Keratinocyte (primary cell): ENCODE measurements at regions not wholly inside any gene's neighbourhood (a gene's known extent, or its start where the extent isn't known, plus 50 kb on each side); places are given as distances from the start of the nearest gene placed in this dataset.

Experiments used
- DNase-seq: peaks from one replicate; pipeline ENCODE4 v3.0.0-alpha.2; 2011; ENCODE audit warnings: low read depth, missing footprints, low spot score
- FAIRE-seq: peaks from 2 replicates; lab custom pipeline; 2011; peaks lifted over from hg19 to GRCh38; lab: Jason Lieb, UNC
- H2AFZ ChIP-seq: 2 replicates; pipeline ENCODE4 v1.6.0; 2012; ENCODE audit warnings: low read length, control low read depth, inconsistent platforms; ENCODE audit not compliant: control insufficient read depth
- H3K27ac ChIP-seq: 2 replicates; pipeline ENCODE4 v1.5.1; 2011; ENCODE audit warnings: low read length; ENCODE audit not compliant: control insufficient read depth, insufficient read depth
- H3K27me3 ChIP-seq: 3 replicates; pipeline ENCODE4 v1.6.0; 2011; ENCODE audit warnings: low read length; ENCODE audit not compliant: control insufficient read depth, insufficient read depth; ENCODE audit errors: extremely low read depth
- H3K36me3 ChIP-seq, 2 experiments: 2 replicates in 1 of 2; 3 replicates in 1 of 2; pipeline ENCODE4 v1.5.1; 2011; ENCODE audit warnings: low read length in 2 of 2, mild to moderate bottlenecking in 1 of 2; ENCODE audit not compliant: control insufficient read depth in 2 of 2, insufficient read depth in 2 of 2; ENCODE audit errors: extremely low read depth in 1 of 2
- H3K4me1 ChIP-seq: 3 replicates; pipeline ENCODE4 v1.5.1; 2011; ENCODE audit warnings: low read length; ENCODE audit not compliant: control insufficient read depth, insufficient read depth; ENCODE audit errors: extremely low read depth
- H3K4me2 ChIP-seq: 3 replicates; pipeline ENCODE4 v1.6.0; 2011; ENCODE audit warnings: low read depth, low read length; ENCODE audit not compliant: control insufficient read depth, insufficient read depth; ENCODE audit errors: extremely low read depth
- H3K4me3 ChIP-seq, 3 experiments: fragments of 200-600 bp in 1 of 3; sonication (generic) in 1 of 3; 2 replicates in 2 of 3; 3 replicates in 1 of 3; pipeline ENCODE4 v1.5.1; 2011 to 2016; ENCODE audit warnings: low read length in 3 of 3, mild to moderate bottlenecking in 3 of 3, control low read depth in 2 of 3, inconsistent platforms in 1 of 3, low read depth in 1 of 3, mixed read lengths in 1 of 3, mixed run types in 1 of 3, moderate library complexity in 1 of 3; ENCODE audit not compliant: control insufficient read depth in 2 of 3, insufficient read depth in 2 of 3; ENCODE audit errors: extremely low read depth in 1 of 3
- H3K79me2 ChIP-seq: 2 replicates; pipeline ENCODE4 v1.6.0; 2012; ENCODE audit warnings: low read length; ENCODE audit not compliant: control insufficient read depth, insufficient read depth
- H3K9ac ChIP-seq: 3 replicates; pipeline ENCODE4 v1.6.0; 2011; ENCODE audit warnings: low read length; ENCODE audit not compliant: control insufficient read depth, insufficient read depth; ENCODE audit errors: extremely low read depth
- H3K9me1 ChIP-seq: 3 replicates; pipeline ENCODE4 v1.6.0; 2011; ENCODE audit warnings: low read length; ENCODE audit not compliant: control insufficient read depth, insufficient read depth; ENCODE audit errors: extremely low read depth
- H3K9me3 ChIP-seq: 2 replicates; pipeline ENCODE4 v1.5.1; 2012; ENCODE audit warnings: low read depth, low read length; ENCODE audit not compliant: control insufficient read depth
- H4K20me1 ChIP-seq: 3 replicates; pipeline ENCODE4 v1.6.0; 2011; ENCODE audit warnings: low read length; ENCODE audit not compliant: control insufficient read depth, insufficient read depth; ENCODE audit errors: extremely low read depth
- EZH2 ChIP-seq: IDR thresholded peaks from one replicate; pipeline ENCODE4 v1.6.1; 2012; ENCODE audit warnings: inconsistent platforms, mild to moderate bottlenecking, low read length, moderate library complexity
- dilution Hi-C: fragments of 300-500 bp; cut with MboI; formaldehyde crosslinking; loops from one replicate; pipeline ENCODE4 v1.7.0; 2020; ENCODE audit warnings: low sequenced_read_pairs; ENCODE audit not compliant: extremely low pct_ligation_motif_present
- TF ChIP-seq, protein P1 (sequence below), 3 experiments: IDR thresholded peaks in 1 of 3; conservative IDR thresholded peaks in 1 of 3; optimal IDR thresholded peaks in 1 of 3; 2 replicates in 2 of 3; 3 replicates in 1 of 3; pipeline versions ENCODE3 to v1.5.1; 2011; ENCODE audit warnings: low read length in 3 of 3, mild to moderate bottlenecking in 3 of 3, moderate library complexity in 2 of 3, control low read depth in 1 of 3, inconsistent platforms in 1 of 3; ENCODE audit not compliant: insufficient read depth in 2 of 3; ENCODE audit errors: extremely low read depth in 1 of 3

DNA sequence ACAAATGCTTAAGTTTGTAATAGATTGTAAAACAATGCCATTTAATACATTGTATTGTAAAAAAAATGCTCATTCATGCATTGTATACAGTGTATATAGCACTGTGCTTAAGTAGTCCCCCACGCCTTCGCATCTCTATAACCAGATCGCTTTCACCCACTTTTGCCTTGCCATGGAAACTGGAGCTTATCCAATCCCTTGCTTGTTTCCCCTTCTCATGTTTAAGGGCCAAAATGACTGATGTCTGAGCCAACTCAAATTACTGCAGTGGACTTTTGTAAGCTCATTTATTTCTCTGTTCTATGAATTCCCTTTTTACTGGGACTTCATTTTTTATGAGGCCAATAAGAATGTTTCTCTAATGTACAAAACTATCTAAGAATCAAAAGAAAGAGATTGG, 730.9 kb upstream of the GJE1 start:
- FAIRE-seq: peak; percentile 39
- H3K9me3 ChIP-seq: no peaks in the 10 kb centered on the region
- no peak overlapping the region for H3K9ac ChIP-seq
- dilution Hi-C loops: no loop called here
- no peak for DNase-seq
- no peaks in the 10 kb centered on the region for H3K9me1 ChIP-seq
- no peaks in the 10 kb centered on the region for H3K4me1 ChIP-seq
- no peaks in the 10 kb centered on the region for H3K27me3 ChIP-seq
- H2AFZ ChIP-seq: no peak overlapping the region
- H3K79me2 ChIP-seq: no peaks in the 10 kb centered on the region
- H3K27ac ChIP-seq: no peak overlapping the region
- TF ChIP-seq, protein P1, sequence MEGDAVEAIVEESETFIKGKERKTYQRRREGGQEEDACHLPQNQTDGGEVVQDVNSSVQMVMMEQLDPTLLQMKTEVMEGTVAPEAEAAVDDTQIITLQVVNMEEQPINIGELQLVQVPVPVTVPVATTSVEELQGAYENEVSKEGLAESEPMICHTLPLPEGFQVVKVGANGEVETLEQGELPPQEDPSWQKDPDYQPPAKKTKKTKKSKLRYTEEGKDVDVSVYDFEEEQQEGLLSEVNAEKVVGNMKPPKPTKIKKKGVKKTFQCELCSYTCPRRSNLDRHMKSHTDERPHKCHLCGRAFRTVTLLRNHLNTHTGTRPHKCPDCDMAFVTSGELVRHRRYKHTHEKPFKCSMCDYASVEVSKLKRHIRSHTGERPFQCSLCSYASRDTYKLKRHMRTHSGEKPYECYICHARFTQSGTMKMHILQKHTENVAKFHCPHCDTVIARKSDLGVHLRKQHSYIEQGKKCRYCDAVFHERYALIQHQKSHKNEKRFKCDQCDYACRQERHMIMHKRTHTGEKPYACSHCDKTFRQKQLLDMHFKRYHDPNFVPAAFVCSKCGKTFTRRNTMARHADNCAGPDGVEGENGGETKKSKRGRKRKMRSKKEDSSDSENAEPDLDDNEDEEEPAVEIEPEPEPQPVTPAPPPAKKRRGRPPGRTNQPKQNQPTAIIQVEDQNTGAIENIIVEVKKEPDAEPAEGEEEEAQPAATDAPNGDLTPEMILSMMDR (optimal IDR thresholded peaks at IDR 0.05 in 1 of 3, IDR thresholded peaks at IDR 0.05 in 1 of 3, conservative IDR thresholded peaks at IDR 0.05 in 1 of 3; ENCODE audit: extremely low read depth in 1 of 3, insufficient read depth in 2 of 3, low read length in 3 of 3): no peak
- no peak for TF ChIP-seq EZH2
- H3K4me3 ChIP-seq: no peak overlapping the region
- H4K20me1 ChIP-seq: no peaks in the 10 kb centered on the region
- no peaks in the 10 kb centered on the region for H3K36me3 ChIP-seq
- H3K4me2 ChIP-seq: no peak overlapping the region

DNA sequence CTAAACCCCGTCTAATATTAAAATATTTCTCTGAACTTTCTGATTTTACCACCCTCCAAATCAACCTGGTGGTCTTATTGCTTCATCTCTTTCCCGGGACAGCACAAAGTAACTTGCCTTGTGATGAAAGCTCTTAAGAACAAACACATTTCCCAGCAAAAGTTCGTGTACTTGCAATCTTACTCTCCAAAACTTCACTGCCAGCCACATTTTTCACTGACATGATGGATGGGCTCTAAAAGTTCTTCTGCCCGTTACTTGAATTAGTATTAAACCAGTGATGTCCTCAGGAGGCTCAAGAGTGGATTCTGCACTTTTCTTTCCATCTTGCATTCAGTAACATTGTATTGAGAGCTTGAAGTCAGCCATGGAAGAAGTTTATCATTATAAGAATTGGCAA, 731.6 kb upstream of the GJE1 start:
- H3K9ac ChIP-seq: no peak overlapping the region
- H3K9me3 ChIP-seq: no peaks in the 10 kb centered on the region
- H3K4me2 ChIP-seq: no peak overlapping the region
- no peak overlapping the region for H3K27ac ChIP-seq
- no peaks in the 10 kb centered on the region for H3K27me3 ChIP-seq
- no peak overlapping the region for H3K4me3 ChIP-seq
- TF ChIP-seq EZH2: no peak
- TF ChIP-seq, protein P1 (optimal IDR thresholded peaks at IDR 0.05 in 1 of 3, IDR thresholded peaks at IDR 0.05 in 1 of 3, conservative IDR thresholded peaks at IDR 0.05 in 1 of 3; ENCODE audit: extremely low read depth in 1 of 3, insufficient read depth in 2 of 3, low read length in 3 of 3): no peak
- H3K36me3 ChIP-seq: no peaks in the 10 kb centered on the region
- no peaks in the 10 kb centered on the region for H3K9me1 ChIP-seq
- H3K4me1 ChIP-seq: no peaks in the 10 kb centered on the region
- no peak for FAIRE-seq
- H4K20me1 ChIP-seq: no peaks in the 10 kb centered on the region
- dilution Hi-C loops: no loop called here
- DNase-seq: no peak
- no peaks in the 10 kb centered on the region for H3K79me2 ChIP-seq
- H2AFZ ChIP-seq: no peak overlapping the region
